Stimulated activated CD8-positive, alpha-beta memory T cell treated with anti-CD3 and anti-CD28 coated beads, Interleukin-12 subunit alpha, Interleukin-12 subunit beta, amount 100 ng/mL, for 4 hours (primary cell): ENCODE measurements at regions not wholly inside any gene's neighbourhood (a gene's known extent, or its start where the extent isn't known, plus 50 kb on each side); places are given as distances from the start of the nearest gene placed in this dataset.

Source experiments
- DNase-seq: peaks from one replicate; pipeline ENCODE4 v3.0.0-alpha.2; 2020; ENCODE audit warnings: low read depth

GRCh38 chr5:155299386-155300005 lies 285.9 kb downstream of the KIF4B start:
- no peak for DNase-seq

GRCh38 chr5:155303120-155303519 lies 289.6 kb downstream of the KIF4B start:
- DNase-seq, result no peak

GRCh38 chr5:155307229-155307628 lies 293.7 kb downstream of the KIF4B start:
- DNase-seq, result no peak

GRCh38 chr5:155308289-155308688 lies 294.7 kb downstream of the KIF4B start:
- no peak for DNase-seq

GRCh38 chr5:155309021-155309746 lies 295.6 kb downstream of the KIF4B start:
- DNase-seq, result no peak

- DNase-seq, result no peak
Observed at GRCh38 chr5:155311721-155312120, 298.2 kb downstream of the KIF4B start.

- no peak for DNase-seq
Observed at GRCh38 chr5:155313518-155313917, 300.0 kb downstream of the KIF4B start.

GRCh38 chr5:155316070-155316714 lies 302.6 kb downstream of the KIF4B start:
- DNase-seq, result no peak

- no peak for DNase-seq
Observed at GRCh38 chr5:155332618-155333017, 319.1 kb downstream of the KIF4B start.

GRCh38 chr5:155342956-155343355 lies 329.4 kb downstream of the KIF4B start:
- DNase-seq, result no peak

GRCh38 chr5:155343468-155343867 lies 329.9 kb downstream of the KIF4B start:
- DNase-seq, result no peak

- DNase-seq, result no peak
Observed at GRCh38 chr5:155353231-155353630, 339.7 kb downstream of the KIF4B start.

- no peak for DNase-seq
Observed at GRCh38 chr5:155366096-155366495, 352.5 kb downstream of the KIF4B start.

GRCh38 chr5:155367841-155368240 lies 354.3 kb downstream of the KIF4B start:
- no peak for DNase-seq

GRCh38 chr5:155368490-155368889 lies 354.9 kb downstream of the KIF4B start:
- DNase-seq, result no peak

- no peak for DNase-seq
Observed at GRCh38 chr5:155380480-155380879, 366.9 kb downstream of the KIF4B start.

GRCh38 chr5:155381654-155382053 lies 368.1 kb downstream of the KIF4B start:
- no peak for DNase-seq

- no peak for DNase-seq
Observed at GRCh38 chr5:155389498-155389897, 375.9 kb downstream of the KIF4B start.

GRCh38 chr5:155394727-155395126 lies 381.2 kb downstream of the KIF4B start:
- DNase-seq, result no peak

GRCh38 chr5:155402927-155403640 lies 389.5 kb downstream of the KIF4B start:
- DNase-seq, result no peak

GRCh38 chr5:155406815-155407214 lies 393.3 kb downstream of the KIF4B start:
- DNase-seq, result no peak

- no peak for DNase-seq
Observed at GRCh38 chr5:155408465-155408864, 394.9 kb downstream of the KIF4B start.

GRCh38 chr5:155416765-155417164 lies 403.2 kb downstream of the KIF4B start:
- no peak for DNase-seq
